ENCODE measurements at regions not wholly inside any gene's neighbourhood (a gene's known extent, or its start where the extent isn't known, plus 50 kb on each side); places are given as distances from the start of the nearest gene placed in this dataset.

DNA sequence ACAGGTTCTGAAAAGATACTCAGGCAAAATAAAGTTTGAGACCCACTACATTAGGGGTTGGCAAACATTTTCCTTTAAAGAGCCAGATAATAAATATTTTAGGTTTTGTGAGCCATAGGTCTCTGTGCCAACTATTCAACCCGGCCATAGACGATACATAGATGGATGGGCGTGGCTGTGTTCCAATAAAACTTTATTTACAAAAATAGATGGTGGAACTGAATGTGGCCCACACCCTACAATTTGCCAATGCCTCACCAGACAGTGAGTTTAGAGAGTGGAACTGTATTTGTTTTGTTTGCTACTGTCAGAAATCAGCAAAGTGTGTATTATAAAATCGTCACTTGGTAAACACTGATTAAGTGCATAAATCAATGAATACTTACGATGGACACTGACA is 78.0 kb downstream of the ACKR3 start:
- no peak for TF ChIP-seq POLR2A (IDR thresholded peaks at IDR 0.05; ENCODE audit: low read depth, low read length)
- no peak for TF ChIP-seq POLR2AphosphoS5 (IDR thresholded peaks at IDR 0.05; ENCODE audit: low read depth, low read length)
